H9 (cell line): ENCODE measurements at regions not wholly inside any gene's neighbourhood (a gene's known extent, or its start where the extent isn't known, plus 50 kb on each side); places are given as distances from the start of the nearest gene placed in this dataset.

Experiments
- DNase-seq: peaks from one replicate; pipeline ENCODE4 v3.0.0-alpha.2; 2017
- H2AFZ ChIP-seq: one replicate; pipeline ENCODE4 v1.6.1; 2013; ENCODE audit warnings: mild to moderate bottlenecking, low read length, control low read depth, moderate library complexity
- H2AK5ac ChIP-seq: 2 replicates; pipeline ENCODE4 v1.6.1; 2013; ENCODE audit warnings: low read length, control low read depth, mixed read lengths; ENCODE audit not compliant: insufficient read length
- H2BK120ac ChIP-seq: one replicate; pipeline ENCODE4 v1.6.1; 2013; ENCODE audit warnings: low read depth, mild to moderate bottlenecking, low read length, control low read depth, inconsistent platforms; ENCODE audit not compliant: poor library complexity, severe bottlenecking
- H2BK12ac ChIP-seq: 2 replicates; pipeline ENCODE4 v1.6.1; 2013; ENCODE audit warnings: low read length, control low read depth, mixed read lengths, low read depth; ENCODE audit not compliant: insufficient read length
- H2BK15ac ChIP-seq: 2 replicates; pipeline ENCODE4 v1.6.1; 2013; ENCODE audit warnings: low read depth, low read length, control low read depth
- H2BK20ac ChIP-seq: one replicate; pipeline ENCODE4 v1.6.1; 2013; ENCODE audit warnings: low read depth, mild to moderate bottlenecking, low read length, control low read depth, inconsistent platforms; ENCODE audit not compliant: poor library complexity, severe bottlenecking
- H2BK5ac ChIP-seq: 2 replicates; pipeline ENCODE4 v1.6.1; 2013; ENCODE audit warnings: low read length, control low read depth, mixed read lengths; ENCODE audit not compliant: insufficient read length
- H3K14ac ChIP-seq: 2 replicates; pipeline ENCODE4 v1.6.1; 2013; ENCODE audit warnings: low read length, control low read depth; ENCODE audit not compliant: insufficient read depth
- H3K18ac ChIP-seq: 2 replicates; pipeline ENCODE4 v1.6.1; 2013; ENCODE audit warnings: low read depth, mild to moderate bottlenecking, mixed read lengths, low read length, control low read depth; ENCODE audit not compliant: insufficient read length
- H3K23ac ChIP-seq: 2 replicates; pipeline ENCODE4 v1.6.1; 2013; ENCODE audit warnings: low read length, control low read depth, mixed read lengths, low read depth; ENCODE audit not compliant: insufficient read length
- H3K23me2 ChIP-seq: 2 replicates; pipeline ENCODE4 v1.6.1; 2013; ENCODE audit warnings: low read depth, mild to moderate bottlenecking, mixed read lengths, low read length, control low read depth; ENCODE audit not compliant: insufficient read length, poor library complexity, severe bottlenecking
- H3K27ac ChIP-seq: 2 replicates; pipeline ENCODE4 v1.5.1; 2013; ENCODE audit warnings: low read length, control low read depth, mixed read lengths, low read depth; ENCODE audit not compliant: insufficient read length
- H3K27me3 ChIP-seq: 2 replicates; pipeline ENCODE4 v1.6.1; 2013; ENCODE audit warnings: low read length, control low read depth, inconsistent platforms; ENCODE audit not compliant: insufficient read depth
- H3K4ac ChIP-seq: 2 replicates; pipeline ENCODE4 v1.6.1; 2013; ENCODE audit warnings: low read depth, mild to moderate bottlenecking, control low read depth, inconsistent platforms, low read length, moderate library complexity
- H3K4me1 ChIP-seq: 2 replicates; pipeline ENCODE4 v1.6.1; 2013; ENCODE audit warnings: low read length, control low read depth, inconsistent platforms; ENCODE audit not compliant: insufficient read depth
- H3K4me2 ChIP-seq: 2 replicates; pipeline ENCODE4 v1.6.1; 2013; ENCODE audit warnings: low read length, control low read depth, mixed read lengths; ENCODE audit not compliant: insufficient read length, insufficient read depth
- H3K56ac ChIP-seq: 2 replicates; pipeline ENCODE4 v1.6.1; 2013; ENCODE audit warnings: low read depth, mild to moderate bottlenecking, mixed read lengths, low read length, control low read depth; ENCODE audit not compliant: insufficient read length
- H3K79me1 ChIP-seq: 2 replicates; pipeline ENCODE4 v1.6.1; 2013; ENCODE audit warnings: low read depth, mild to moderate bottlenecking, moderate library complexity, low read length, control low read depth, inconsistent platforms; ENCODE audit not compliant: insufficient read depth, poor library complexity, severe bottlenecking
- H3K79me2 ChIP-seq: 2 replicates; pipeline ENCODE4 v1.6.1; 2013; ENCODE audit warnings: low read length, control low read depth, inconsistent platforms; ENCODE audit not compliant: insufficient read depth
- H3K9ac ChIP-seq: 2 replicates; pipeline ENCODE4 v1.6.1; 2013; ENCODE audit warnings: low read length, control low read depth, mixed read lengths; ENCODE audit not compliant: insufficient read length; ENCODE audit errors: extremely low read depth
- H3K9me3 ChIP-seq: one replicate; pipeline ENCODE4 v1.6.1; 2013; ENCODE audit warnings: low read depth, low read length, inconsistent platforms; ENCODE audit not compliant: control insufficient read depth
- H3T11ph ChIP-seq: one replicate; pipeline ENCODE4 v1.6.1; 2013; ENCODE audit warnings: mild to moderate bottlenecking, low read length, control low read depth, inconsistent platforms
- H4K20me1 ChIP-seq: one replicate; pipeline ENCODE4 v1.6.1; 2013; ENCODE audit not compliant: control insufficient read depth, insufficient read length, insufficient read depth
- H4K5ac ChIP-seq: 2 replicates; pipeline ENCODE4 v1.6.1; 2013; ENCODE audit warnings: low read depth, mild to moderate bottlenecking, mixed read lengths, low read length, control low read depth; ENCODE audit not compliant: insufficient read length
- H4K8ac ChIP-seq: replicated peaks from 2 replicates; pipeline ENCODE4 v1.6.1; 2013; ENCODE audit warnings: low read length, control low read depth, mixed read lengths, low read depth; ENCODE audit not compliant: insufficient read length
- H4K91ac ChIP-seq: 2 replicates; pipeline ENCODE4 v1.6.1; 2013; ENCODE audit warnings: low read depth, mild to moderate bottlenecking, moderate library complexity, mixed read lengths, low read length, control low read depth; ENCODE audit not compliant: insufficient read length
- H3K27ac Mint-ChIP-seq, 3 experiments: 2 replicates in 2 of 3; 3 replicates in 1 of 3; pipeline ENCODE4 v1.8.0; 2020 to 2021; ENCODE audit warnings: mixed read lengths in 3 of 3, mild to moderate bottlenecking in 1 of 3, moderate library complexity in 1 of 3
- H3K27me3 Mint-ChIP-seq: 2 replicates; pipeline ENCODE4 v1.8.0; 2021; ENCODE audit warnings: low read depth, mild to moderate bottlenecking, moderate library complexity, mixed read lengths
- H3K36me3 Mint-ChIP-seq, 3 experiments: 2 replicates in 2 of 3; 3 replicates in 1 of 3; pipeline ENCODE4 v1.8.0; 2020 to 2021; ENCODE audit warnings: low read depth in 3 of 3, mixed read lengths in 3 of 3; ENCODE audit not compliant: insufficient read depth in 1 of 3
- H3K4me1 Mint-ChIP-seq, 2 experiments: 2 replicates each; pipeline ENCODE4 v1.8.0; 2020; ENCODE audit warnings: mixed read lengths in 2 of 2
- H3K4me3 Mint-ChIP-seq, 2 experiments: 2 replicates in 1 of 2; 3 replicates in 1 of 2; pipeline ENCODE4 v1.8.0; 2020 to 2021; ENCODE audit warnings: mild to moderate bottlenecking in 2 of 2, mixed read lengths in 2 of 2, moderate library complexity in 1 of 2
- H3K9me3 Mint-ChIP-seq, 2 experiments: 2 replicates in 1 of 2; 3 replicates in 1 of 2; pipeline ENCODE4 v1.8.0; 2020; ENCODE audit warnings: mild to moderate bottlenecking in 2 of 2, mixed read lengths in 2 of 2, moderate library complexity in 1 of 2
- whole genome bisulfite sequencing: extraction: QIAGEN DNeasy Blood & Tissue Kit; methylation state at CpG from one replicate; pipeline ENCODE4 v1.1.7; 2013; ENCODE audit warnings: missing lambda C conversion rate, low lambda C conversion rate, mixed read lengths; ENCODE audit not compliant: insufficient read length; ENCODE audit errors: extremely low coverage; 5-methylcytosine and 5-hydroxymethylcytosine counted together
- TF ChIP-seq, protein P1 (sequence below): fragments of 200-600 bp; sonication (generic); conservative IDR thresholded peaks from 3 replicates; pipeline ENCODE4 v1.8.0; 2021; ENCODE audit warnings: antibody characterized with exemption, mild to moderate bottlenecking

DNA sequence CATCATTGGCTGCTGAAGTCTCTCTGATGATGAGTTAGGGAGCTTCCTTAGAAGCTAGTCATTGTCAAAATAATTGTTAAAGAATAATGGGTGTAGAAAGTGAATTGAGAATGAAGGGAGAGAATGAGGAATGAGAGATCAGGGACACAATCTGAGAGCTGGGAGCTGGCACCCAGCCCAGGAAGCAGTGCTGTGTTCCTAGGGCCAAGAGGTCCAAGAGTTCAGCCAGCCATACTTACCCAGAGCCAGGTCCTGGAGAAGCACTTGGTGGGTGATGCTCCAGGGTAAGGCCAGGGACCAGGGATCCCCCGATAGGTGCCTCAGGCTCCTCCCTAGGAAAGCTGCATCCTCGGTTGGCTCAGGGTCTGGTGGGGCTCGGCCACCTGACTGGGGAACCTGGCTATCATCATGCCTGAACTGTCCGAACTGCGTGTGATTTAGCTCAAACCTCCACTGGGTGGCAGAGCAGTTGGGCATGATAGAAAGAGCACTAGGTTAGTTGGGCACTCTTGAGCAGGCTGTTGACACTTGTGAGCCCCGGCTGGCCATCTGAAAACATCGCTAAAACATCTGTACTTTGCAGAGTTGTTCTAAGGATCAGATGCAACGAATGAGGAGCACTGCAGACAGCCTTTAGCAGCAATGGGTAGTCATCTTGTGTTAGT lies 123.9 kb upstream of the NCAM1 start:
- TF ChIP-seq, protein P1, sequence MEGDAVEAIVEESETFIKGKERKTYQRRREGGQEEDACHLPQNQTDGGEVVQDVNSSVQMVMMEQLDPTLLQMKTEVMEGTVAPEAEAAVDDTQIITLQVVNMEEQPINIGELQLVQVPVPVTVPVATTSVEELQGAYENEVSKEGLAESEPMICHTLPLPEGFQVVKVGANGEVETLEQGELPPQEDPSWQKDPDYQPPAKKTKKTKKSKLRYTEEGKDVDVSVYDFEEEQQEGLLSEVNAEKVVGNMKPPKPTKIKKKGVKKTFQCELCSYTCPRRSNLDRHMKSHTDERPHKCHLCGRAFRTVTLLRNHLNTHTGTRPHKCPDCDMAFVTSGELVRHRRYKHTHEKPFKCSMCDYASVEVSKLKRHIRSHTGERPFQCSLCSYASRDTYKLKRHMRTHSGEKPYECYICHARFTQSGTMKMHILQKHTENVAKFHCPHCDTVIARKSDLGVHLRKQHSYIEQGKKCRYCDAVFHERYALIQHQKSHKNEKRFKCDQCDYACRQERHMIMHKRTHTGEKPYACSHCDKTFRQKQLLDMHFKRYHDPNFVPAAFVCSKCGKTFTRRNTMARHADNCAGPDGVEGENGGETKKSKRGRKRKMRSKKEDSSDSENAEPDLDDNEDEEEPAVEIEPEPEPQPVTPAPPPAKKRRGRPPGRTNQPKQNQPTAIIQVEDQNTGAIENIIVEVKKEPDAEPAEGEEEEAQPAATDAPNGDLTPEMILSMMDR: peak; percentile 39; the same call in 2 of the 3 replicates
- Histone ChIP-seq H3K27ac (no peak overlapping the region), H3K27me3 (no peaks in the 10 kb centered on the region), H3K9ac (no peak overlapping the region), H3K9me3 (no peaks in the 10 kb centered on the region), H2BK15ac (no peak overlapping the region), H3K18ac (no peak overlapping the region), H3K4me2 (no peak overlapping the region), H3K23me2 (no peaks in the 10 kb centered on the region), H3K56ac (no peak overlapping the region), H2BK5ac (no peak overlapping the region), H2BK12ac (no peak overlapping the region), H3T11ph (no peak overlapping the region), H3K79me2 (no peaks in the 10 kb centered on the region), H3K79me1 (no peaks in the 10 kb centered on the region), H2BK120ac (no peak overlapping the region), H2AFZ (no peak overlapping the region), H4K5ac (no peak overlapping the region), H2BK20ac (no peak overlapping the region), H4K91ac (no peak overlapping the region), H3K4ac (no peak overlapping the region), H2AK5ac (no peak overlapping the region), H4K8ac (no peak overlapping the region), H3K23ac (no peak overlapping the region), H3K14ac (no peak overlapping the region; the same call in 1 of the 2 replicates), H3K4me1 (no peaks in the 10 kb centered on the region), H4K20me1 (no peaks in the 10 kb centered on the region)
- Mint-ChIP-seq H3K36me3 (no peaks in the 10 kb centered on the region), H3K9me3 (no peaks in the 10 kb centered on the region; a peak in 1 of 5 replicates), H3K4me3 (no peak overlapping the region), H3K27ac (no peak overlapping the region), H3K27me3 (no peaks in the 10 kb centered on the region), H3K4me1 (peaks cover 4 to 14% of the 10 kb centered on the region in 2 experiments; a peak in 2 of 4 replicates)
- no CpG with 5 or more reads among the region's 8 CpGs for WGBS
- peak; percentile 42 for DNase-seq
